DOHH2 (cell line): ENCODE measurements at regions not wholly inside any gene's neighbourhood (a gene's known extent, or its start where the extent isn't known, plus 50 kb on each side); places are given as distances from the start of the nearest gene placed in this dataset.

Source experiments
- CTCF ChIP-seq: fragments of 200-600 bp; sonication (generic); IDR thresholded peaks from one replicate; pipeline ENCODE4 v1.5.1; 2014; ENCODE audit warnings: antibody characterized with exemption, mild to moderate bottlenecking, low read depth, low read length; ENCODE audit not compliant: poor library complexity, severe bottlenecking
- EZH2phosphoT487 ChIP-seq: fragments of 200-600 bp; sonication (generic); IDR thresholded peaks from 2 replicates; pipeline ENCODE4 v1.6.1; 2017; ENCODE audit warnings: borderline replicate concordance, mild to moderate bottlenecking, antibody characterized with exemption, low read length, moderate library complexity, mixed read lengths

DNA sequence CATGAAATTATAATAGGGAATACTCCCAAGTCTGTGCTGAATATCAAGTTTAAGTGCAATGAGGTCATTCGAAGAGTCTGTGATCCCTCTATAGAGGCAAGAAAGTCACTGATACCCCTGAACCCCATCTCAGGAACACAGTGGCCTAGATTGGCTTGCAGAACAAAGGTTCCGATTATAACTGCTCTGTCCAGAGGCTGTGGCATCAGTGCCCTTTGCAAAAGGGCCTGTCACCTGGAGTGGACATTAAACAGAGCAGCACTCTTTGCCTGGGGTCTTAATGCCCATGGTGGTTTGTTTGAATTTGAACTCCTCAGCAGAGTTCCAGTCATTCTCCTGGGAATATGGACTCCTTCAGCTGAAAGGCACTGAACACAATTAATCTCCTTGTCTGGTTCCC is 93.9 kb upstream of the SLCO3A1 start:
- TF ChIP-seq CTCF, result no peak
- TF ChIP-seq EZH2phosphoT487, result no peak
